Fibroblast of upper back skin (primary cell): ENCODE measurements at regions not wholly inside any gene's neighbourhood (a gene's known extent, or its start where the extent isn't known, plus 50 kb on each side); places are given as distances from the start of the nearest gene placed in this dataset.

ENCODE experiments used
- DNase-seq: peaks from one replicate; pipeline ENCODE4 v3.0.0-alpha.2; 2013

DNA sequence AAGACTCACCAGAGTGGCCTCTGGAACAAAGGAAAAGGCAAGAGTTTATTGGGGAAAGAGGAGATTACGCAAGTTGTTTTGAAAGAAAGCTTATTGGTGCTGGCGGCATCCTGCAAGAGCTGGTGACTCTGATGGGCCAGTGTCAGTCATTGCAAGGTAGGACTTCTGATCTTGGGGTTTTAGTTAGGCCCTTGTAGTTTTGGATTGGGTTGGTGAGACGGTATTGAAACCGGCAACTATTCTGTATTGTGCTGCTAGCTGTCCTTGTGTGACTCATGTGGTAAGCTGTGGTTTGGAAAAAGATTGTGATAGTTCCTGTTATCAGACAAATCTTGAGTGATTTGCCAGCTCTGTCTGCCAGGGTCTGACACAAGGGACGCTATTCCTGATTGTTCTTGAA is 159.1 kb upstream of the PIEZO2 start:
- DNase-seq, result peak; percentile 44

DNA sequence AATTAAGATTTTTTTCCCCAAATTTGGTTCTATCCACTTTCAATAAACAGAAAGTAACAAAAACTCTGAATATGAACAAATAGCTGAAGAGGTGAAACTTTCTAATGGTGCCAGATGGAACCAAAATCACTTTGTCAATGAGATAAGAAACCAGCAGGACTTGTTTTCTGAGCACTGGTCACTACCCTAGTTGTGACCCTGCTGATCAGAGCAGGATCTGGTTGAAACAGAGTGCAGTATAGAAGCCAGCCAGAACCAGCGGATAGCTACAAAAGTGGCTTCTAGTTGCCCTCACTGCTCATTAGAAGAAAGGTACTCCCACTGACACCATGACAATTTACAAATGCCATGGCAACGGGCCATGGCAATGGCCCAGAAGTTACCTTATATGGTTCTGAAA is 158.3 kb upstream of the PIEZO2 start:
- no peak for DNase-seq

DNA sequence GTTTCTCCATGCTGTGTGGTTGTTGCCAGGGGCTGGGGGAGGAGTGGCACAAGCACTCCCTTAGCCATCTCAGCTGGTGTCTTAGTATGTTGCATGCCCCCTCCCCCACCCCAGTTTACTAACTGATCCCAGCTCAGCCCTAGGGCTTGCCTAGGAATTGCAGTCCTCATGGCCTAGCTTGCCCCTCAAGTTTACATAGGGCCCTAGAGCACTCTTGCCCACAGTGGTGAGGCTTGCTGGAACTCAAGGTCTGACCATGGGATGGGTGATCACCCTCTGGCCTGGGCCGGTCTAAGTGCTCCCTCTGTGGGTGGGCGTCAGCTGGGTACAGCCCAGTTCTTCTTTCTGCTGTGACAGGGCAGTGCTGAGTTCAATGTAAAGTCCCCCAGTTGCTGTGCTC is 156.1 kb upstream of the PIEZO2 start:
- no peak for DNase-seq

DNA sequence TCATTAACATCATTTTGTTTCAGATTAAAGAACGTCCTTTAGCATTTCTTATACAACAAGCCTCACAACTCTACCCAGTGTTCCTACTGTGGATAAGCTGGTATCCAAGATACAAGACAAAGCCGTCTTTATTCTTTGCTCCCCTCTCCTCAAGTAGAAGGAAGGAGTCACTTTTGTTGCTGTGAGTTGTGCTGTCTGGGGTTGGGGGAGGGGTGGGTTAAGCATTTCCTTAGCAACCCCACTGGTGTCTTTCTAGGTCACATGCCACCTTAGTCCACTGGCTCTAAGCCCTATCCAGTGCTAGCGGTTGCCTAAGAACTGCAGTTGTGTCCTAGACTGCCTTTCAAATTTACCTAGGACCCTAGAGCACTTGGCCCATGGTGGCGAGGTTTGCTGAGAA is 155.6 kb upstream of the PIEZO2 start:
- DNase-seq, result no peak

DNA sequence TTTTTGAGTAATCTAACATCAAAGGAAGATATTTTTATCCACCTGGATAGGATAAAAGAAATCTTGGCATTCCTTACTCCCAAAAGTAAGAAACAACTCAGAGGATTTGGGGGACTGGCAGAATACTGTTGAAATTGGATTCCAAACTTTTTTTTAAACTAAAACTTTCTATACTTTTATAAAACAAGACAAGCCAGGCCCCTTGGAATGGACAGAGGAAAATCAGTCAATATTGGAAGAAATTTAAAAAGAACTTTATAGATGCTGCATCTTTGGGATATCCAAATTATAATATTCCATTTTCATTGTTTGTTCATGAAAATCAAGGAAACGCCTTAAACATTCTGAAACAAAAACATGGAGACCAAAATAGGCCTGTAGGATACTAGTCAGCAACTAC is 147.6 kb upstream of the PIEZO2 start:
- DNase-seq, result no peak

DNA sequence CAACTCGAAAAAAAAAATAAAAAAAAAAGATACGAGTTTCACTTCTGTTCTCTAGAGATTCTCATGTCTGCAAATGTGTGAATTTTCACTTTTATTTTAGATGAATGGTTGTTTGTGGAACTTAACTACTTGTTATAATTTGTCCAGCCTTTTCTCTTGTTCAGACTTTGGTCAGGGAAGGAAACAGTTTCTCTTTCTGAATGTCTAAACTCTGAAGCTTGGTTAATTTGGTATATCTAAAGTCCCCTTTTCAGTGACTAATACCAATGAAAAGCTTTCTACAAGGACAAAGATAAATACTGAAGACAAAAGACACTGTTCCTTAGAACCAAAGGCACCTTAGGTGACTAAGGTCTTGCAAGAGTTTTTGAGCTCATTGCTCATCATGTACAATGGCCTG is 144.4 kb upstream of the PIEZO2 start:
- no peak for DNase-seq

DNA sequence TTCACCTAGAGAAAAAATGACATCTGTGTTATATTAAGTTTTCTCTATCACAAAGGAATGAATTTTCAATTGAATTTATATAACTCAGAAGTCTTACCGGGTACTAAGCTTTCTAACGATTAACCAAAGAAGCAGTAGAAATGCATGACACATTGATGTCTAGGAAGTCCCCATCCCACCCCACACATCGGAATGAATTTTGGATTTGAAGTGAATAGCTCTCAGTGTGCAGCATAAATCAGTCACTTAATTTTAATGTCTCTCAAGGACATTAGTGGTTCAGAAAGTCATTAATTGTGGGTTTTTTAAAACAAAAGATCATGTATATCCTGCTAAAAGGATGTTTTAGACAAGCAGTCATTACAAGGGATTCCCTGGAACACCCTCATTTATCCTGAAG is 141.4 kb upstream of the PIEZO2 start:
- peak; percentile 78 for DNase-seq

DNA sequence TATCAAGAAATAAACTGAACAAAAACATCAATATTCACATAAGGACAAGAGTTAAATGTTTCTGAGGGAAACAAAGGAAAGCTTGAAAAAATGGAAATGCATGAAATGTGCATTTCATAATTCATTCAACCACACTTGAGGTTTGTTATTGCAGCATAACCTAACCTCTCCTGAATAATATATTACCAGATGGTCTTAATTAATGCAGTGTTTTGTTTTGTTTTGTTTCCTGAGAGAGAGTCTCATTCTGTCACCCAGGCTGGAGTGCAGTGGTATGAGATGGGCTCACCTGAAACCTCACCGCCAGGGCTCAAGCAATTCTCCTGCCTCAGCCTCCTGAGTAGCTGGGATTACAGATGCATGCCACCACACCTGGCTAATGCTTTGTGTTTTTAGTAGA is 139.9 kb upstream of the PIEZO2 start:
- DNase-seq, result peak; percentile 29

DNA sequence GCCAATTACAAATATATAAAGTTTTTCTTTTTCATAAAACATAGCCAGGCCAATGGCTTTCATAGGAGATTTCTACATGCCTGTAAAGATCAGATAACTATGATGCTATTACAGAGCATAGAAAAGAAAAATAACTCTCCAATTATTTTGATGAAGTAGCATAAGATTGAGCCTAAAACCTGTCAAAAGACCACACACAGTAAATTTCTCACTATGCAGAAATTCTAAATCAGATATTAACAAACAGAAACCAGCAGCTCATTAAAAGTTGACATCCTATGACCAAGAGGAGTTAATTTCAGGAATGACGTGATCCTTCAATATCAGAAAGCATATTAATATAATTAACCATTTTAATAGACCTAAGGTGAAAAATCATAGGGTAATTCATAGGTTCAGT is 139.0 kb upstream of the PIEZO2 start:
- no peak for DNase-seq

DNA sequence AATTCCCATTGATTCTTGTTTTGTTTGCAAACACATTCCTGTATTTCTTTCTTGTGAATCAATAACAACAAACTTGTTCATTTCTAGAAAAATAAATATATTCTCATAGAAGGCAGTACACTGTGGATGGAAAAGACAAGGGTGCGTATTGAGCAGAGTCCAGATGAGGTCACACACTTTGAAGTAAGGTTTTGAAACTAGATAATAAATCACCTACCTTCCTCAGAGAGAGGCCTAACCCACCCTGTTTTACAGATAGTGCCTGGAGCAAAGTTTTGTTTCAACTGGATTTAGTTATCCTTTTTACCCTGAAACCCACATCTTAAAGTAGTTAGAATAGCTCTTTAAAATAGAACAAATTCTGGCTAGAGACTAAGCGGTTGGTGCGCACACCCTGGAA is 137.1 kb upstream of the PIEZO2 start:
- no peak for DNase-seq

DNA sequence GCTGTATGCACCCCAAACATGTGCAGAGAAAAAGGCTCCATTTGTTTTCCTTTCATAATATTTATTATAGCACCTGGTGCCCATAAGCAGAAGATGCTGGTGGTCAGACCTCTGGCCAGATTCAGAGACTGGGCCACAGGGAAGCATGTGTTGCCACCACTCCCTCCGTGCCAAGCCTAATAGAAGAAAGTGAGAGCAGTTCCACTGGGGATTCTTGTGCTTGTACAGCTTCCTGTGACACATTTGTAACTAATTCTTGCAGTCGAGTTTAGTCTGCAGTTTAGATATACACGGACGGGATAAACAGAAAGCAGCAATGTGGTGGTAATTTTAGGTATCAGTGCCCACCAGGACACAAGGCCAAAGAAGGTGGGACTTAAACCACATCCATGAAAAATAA is 135.4 kb upstream of the PIEZO2 start:
- DNase-seq, result no peak

DNA sequence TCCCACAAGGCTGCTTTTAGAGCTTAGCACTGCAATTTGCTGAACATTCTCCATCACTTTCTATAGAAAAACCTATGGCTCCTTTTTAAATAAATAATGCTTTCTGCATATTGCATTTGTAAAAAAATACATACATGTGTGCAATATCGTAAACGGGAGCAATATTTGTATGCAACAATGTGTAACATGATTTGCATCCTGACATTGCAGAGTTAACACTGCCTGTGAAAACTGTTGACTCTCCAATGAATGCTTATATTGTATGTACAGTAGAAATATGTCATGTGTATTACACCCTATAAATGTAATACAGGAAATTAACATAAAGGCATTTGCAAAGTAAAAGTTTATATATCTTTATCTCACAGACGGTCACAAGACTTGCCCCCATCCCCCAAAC is 135.0 kb upstream of the PIEZO2 start:
- DNase-seq, result no peak

DNA sequence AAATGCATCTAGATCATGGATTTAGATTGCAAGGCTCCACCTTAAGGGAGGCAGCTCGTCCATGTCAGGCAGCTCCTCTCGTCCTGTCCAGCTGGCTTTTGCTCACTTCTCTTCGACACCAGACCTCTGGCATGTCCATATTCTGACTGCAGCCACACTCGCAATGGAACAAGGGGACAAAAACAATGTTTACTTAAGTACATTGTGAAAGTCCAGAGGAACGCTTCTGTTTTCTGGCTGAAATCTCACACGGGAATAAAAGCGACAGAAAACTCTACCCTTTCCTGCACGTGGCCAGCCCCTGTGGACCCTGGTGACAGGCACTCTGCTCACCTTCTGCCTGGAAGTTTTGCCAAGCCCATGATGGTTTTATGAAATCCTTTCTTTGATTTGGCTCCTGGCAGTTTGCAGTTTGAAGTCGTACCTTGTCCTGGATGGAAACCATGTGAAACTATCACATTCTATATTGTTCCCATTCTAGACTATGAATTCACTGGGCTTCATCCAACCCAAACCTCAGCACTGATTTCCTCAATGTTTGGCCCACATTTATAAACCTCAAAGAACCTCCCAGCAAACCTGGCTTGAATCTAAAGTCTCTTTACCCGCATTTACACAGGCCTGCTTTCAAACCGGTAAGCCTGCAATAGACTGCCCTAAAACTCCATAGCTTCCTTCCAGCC is 134.3 kb upstream of the PIEZO2 start:
- peak; percentile 42 for DNase-seq

DNA sequence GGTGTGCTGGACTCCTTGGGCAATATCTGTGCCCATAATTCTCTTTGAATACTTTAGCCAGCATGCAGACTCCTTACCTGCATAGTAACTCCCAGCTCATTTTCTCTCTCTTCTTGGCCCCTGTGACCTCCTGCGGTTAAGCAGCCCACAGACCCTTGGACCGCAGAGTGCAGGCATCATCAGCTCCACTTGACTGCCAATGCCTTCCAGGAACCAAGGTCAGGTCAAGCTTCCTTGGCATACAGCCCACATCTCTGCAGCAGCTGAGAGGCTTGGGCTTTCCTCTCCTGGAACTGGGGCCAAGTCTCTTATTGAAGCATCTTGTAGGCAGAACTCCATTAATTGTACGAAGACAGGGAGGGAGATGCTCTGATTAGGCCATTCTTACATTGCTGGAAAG is 130.1 kb upstream of the PIEZO2 start:
- DNase-seq, result no peak

DNA sequence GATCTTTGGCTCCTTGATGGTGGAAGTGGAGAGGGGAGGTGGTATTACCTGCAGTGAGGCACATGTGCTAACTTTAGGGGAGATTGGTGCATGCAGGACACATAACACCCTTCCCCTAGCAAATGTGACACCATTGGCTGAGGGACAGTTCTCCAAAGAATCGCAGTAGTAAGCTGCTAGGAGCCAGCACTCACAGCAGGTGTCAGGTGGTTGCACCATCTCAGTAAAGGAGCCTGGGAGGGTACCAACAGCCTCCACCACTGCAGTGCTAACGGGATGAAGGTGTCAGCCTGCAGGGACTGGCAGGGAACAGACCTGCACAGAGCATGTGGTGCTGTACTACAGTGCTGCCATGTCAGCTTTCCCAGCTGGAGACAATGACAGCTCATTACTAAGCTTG is 127.3 kb upstream of the PIEZO2 start:
- DNase-seq, result no peak

DNA sequence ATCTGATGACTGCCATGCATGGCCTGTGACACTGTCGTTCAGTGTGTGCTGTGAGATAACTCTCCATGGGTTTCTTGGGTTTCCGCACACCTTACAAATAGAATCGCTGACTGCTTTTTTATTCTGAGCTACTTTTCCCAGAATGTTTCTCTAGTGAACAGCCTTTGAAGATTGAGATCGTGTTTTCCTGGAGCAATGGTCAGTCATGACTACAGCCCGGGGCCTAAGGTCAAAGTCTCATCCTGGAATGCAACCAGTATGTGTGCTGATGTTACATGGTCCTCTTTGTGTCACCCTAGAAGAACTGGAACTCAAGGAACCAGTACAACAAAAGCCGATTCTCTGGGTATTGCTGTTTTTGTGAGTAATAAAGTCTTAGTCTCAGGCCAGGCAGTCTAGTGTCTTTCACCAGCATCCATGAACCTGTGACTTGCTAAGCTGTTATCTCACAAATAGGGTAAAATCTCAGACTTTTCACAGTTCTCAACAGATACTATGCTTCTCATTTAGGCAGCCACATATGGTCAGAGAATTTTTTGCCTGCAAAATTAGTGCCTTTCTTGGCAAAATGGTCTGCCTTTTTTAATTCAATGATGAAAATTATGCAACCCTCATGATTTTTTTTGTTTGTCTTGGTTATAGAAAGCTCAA is 124.9 kb upstream of the PIEZO2 start:
- DNase-seq, result no peak

DNA sequence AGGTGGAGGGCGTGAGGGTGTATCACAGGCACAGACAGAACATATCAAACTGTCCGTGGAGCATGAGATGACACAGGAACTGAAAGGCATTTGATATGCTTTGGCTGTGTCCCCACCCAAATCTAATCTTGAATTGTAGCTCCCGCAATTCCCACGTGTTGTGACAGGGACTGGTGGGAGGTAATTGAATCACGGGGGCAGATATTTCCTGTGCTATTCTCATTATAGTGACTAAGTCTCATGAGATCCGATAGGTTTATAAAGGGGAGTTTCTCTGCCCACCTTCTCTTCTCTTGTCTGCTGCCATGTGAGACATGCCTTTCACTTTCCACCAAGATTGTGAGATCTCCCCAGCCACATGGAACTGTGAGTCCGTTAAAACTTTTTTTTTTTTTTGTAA is 123.1 kb upstream of the PIEZO2 start:
- DNase-seq, result no peak

DNA sequence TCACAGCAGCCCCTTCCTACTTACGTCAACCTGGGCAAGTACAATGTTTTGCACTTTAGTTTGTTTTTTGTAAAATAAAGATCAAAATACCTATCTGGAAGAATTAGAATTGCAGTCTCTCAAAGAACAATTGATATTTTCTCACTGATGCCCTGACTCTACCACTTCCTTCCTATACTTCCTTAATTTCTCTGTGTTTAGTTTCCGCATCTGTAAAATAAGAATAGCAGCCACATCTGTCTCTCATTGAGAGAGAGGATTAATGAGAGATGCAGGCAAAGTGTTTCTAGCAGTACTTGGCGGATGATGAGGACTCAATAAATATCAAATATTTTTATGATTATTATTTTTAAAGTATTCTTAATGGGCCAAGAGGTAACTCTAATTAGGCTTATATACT is 122.6 kb upstream of the PIEZO2 start:
- no peak for DNase-seq

DNA sequence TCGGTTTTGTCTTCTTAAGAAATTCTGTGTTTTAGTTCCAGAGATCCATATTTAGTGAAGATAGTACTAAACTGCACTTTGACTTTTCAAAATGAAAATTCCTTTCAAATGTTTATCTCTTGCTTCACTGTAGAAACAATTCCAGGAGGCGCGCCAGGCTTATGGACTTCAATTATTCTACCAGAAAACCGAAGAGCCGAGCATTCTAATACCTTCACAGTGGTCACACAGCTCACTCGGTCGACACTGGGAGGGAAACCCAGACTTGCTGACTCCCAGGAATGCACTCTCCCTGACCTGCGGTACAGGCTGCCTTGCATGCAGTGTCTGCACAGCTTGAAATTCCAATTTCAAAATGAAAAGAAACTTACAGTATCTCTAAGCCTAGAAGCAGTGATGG is 119.9 kb upstream of the PIEZO2 start:
- peak; percentile 86 for DNase-seq

DNA sequence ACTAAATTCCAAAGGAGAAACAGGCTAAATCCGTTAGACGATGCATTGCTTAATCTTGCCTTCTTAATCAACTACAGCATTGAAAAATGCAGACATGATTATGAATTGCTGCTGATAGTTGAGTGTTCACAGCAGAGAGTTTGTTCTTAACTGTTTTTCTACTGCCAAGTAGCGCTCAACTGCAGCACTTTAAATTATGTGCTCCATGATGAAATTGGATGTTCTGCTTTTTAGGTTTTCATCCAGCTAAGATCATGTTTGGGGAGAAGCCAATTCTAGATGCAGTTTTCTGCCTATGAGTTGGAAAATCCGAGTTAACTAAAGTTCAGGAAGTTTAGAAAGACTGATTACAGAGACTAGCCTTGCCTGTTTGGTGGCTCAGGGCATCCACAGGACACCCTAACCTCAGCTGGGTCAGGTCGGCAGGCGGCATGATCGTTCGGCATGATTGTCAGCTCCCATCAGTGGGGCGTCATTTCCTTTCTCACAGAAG is 119.4 kb upstream of the PIEZO2 start:
- peak; percentile 88 for DNase-seq

DNA sequence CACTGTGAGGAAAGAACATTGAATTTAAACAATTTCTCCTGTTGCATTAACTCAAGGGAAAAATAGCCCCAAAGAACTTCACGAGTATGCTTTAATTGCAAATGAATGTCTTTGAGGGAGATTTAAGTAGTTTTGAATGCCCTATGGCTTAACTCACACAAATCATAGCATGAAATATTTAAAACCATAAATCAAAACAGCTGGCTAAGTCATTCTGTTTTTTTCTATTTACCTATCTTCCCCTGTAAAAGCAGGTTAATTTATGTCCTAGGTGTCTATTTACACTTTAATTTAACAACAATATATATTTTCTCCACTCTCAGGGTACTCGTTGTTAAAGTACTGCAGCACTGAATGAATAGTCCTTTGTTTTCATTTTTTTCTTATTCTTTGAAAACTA is 118.8 kb upstream of the PIEZO2 start:
- peak; percentile 49 for DNase-seq

DNA sequence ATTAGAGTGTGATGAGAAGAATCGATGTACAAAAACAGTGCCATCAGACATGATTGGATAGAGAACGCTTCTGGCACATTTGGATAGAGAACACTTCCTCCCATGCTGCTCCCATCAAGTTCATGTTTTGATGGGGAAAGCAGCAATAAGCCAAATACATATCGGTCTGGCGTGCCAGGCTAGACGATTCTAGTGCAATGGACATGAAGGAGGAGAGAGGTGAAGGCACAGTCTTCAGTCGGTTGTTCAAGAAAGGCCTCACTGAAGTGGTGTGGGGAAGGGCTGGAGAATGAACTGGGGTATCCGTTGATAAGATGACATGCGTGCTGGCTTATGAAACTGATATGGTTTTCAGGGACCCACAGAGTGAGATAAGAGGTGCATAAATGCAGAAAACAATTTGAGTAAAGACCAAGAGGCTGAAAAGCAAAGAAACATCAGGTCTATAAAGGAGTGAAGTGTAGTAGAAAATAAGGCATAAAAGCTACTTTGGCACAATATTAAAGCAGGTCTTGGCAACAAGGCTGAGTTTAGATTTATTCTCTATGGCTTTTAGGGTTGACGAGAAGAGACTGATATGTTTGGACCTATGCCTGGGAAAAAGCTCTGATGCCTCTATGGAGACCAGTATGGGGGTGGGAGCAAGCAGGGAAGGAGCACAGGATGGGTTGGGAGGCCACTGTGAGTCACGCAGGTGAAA is 117.6 kb upstream of the PIEZO2 start:
- DNase-seq, result peak; percentile 39

DNA sequence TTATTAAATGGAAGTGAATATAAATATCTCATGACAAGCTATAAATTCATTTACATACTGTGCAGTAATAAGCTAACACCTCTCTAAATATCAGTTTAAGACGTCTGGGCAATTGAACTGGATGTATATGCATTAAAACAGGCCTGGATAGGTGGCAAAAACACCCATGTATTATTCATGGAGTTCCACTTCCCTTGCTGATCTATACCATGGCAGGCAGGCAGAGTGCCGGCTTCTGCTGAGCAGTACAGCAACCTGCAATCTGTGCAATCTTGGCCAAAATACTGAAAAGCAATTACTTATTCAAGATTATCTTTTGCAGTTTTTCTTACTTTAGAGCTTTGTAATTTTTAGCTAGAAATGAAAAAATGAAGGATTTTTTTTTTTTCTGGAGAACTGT is 112.1 kb upstream of the PIEZO2 start:
- no peak for DNase-seq

DNA sequence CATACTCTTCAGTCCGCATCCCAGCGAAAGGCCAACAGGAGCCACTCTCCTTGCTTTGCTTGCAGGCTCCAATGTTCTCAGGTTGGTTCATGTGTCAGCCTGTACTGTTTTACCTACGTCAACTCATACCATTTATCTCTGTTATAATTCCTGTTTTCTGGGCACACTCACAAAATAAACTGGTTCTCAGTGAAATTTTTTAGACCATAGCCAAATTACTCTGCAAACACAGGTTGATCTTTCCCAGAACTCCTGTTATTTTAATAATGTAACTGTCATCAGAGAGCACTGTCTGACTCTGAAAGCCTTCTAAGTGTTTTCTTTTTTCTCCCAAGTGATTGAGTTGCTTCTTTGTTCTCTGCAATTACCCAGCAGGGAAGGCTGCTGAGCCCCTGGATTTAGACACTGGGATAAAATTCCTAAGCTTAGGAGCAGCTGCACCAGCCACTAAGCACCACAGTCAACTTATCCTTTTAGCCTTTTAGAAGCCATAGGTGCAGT is 111.6 kb upstream of the PIEZO2 start:
- peak; percentile 39 for DNase-seq
